Motor neuron (in vitro differentiated cells): ENCODE measurements at regions not wholly inside any gene's neighbourhood (a gene's known extent, or its start where the extent isn't known, plus 50 kb on each side); places are given as distances from the start of the nearest gene placed in this dataset.

Experiments used
- ATAC-seq, 8 experiments: fragments of 200-7000 bp; cut with Tn5 transposase; replicated peaks in 6 of 8; 2 replicates each; pipeline ENCODE4 v1.8.0; 2021; ENCODE audit warnings: mild to moderate bottlenecking in 8 of 8, moderate library complexity in 8 of 8
- H3K27ac ChIP-seq, 2 donors: fragments of 250-450 bp; sonication (Bioruptor Pico); 2 replicates each; pipeline ENCODE4 v1.9.0; 2021; ENCODE audit warnings: antibody characterized with exemption in 2 of 2, mild to moderate bottlenecking in 2 of 2, moderate library complexity in 1 of 2
- H3K4me1 ChIP-seq, 2 donors: fragments of 250-450 bp; sonication (Bioruptor Pico); replicated peaks in 1 of 2; 2 replicates each; pipeline ENCODE4 v1.6.1; 2021; ENCODE audit warnings: antibody characterized with exemption in 2 of 2, mild to moderate bottlenecking in 2 of 2, moderate library complexity in 1 of 2
- H3K4me3 ChIP-seq, 5 donors: fragments of 250-450 bp; sonication (Bioruptor Pico); 2 replicates each; pipeline ENCODE4 v1.9.0; 2021; ENCODE audit warnings: antibody characterized with exemption in 5 of 5, mild to moderate bottlenecking in 5 of 5, moderate library complexity in 4 of 5
- WGBS, 10 experiments: fragments of 450-650 bp; shearing (Covaris generic); methylation state at CpG; one replicate each; pipeline ENCODE4 v1.0.0; 2022; 5-methylcytosine and 5-hydroxymethylcytosine counted together
- in situ Hi-C, 9 experiments: fragments of 400-800 bp; cut with MboI; loops; one replicate each; pipeline ENCODE4 v1.15.0; 2021; ENCODE audit warnings: low sequenced_read_pairs in 9 of 9, low pct_unique_long_range_greater_than_20kb in 2 of 9; ENCODE audit not compliant: unreplicated experiment in 9 of 9

DNA sequence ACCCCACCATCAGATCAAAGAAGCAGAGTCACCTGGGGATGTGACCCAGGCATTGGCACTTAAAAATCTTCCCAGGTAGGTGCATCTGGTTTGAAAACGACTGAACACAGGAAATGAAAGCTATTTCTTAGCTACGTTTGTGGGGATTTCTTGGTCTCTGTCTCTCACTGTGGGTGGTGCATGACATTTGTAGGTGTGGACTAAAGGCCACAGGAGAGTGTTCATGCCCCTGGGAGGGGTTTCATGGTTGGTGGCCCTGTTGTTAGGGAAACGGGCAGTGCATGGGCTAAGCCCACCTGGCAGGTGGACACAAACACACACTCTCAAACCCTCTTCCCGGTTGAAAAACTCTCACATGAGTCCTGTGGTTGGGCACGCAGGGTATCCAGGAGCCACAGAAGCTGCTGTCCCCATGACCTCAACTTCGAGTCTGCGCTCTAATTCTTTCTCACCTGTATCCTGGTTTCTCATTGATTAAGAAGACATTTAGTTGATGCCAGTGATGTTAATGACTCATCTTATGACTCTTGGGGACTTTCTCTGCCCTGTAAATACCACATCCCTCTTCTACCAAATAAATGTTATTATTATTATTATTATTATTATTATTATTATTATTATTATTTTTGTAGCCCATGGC, 119.4 kb downstream of the MRPS6 start:
- ATAC-seq, result no peak
- H3K4me3 ChIP-seq, result no peak overlapping the region
- no peaks in the 10 kb centered on the region for H3K4me1 ChIP-seq
- H3K27ac ChIP-seq, result no peak overlapping the region
- WGBS, 10 experiments, result 0 to 100% (median 92%) methylated on average over 1 to 6 of the region's 7 CpGs; no CpG with 5 or more reads in 1 of the 10 experiments
- in situ Hi-C loops, result loop anchor here in 1 of 9 experiments (25.0 kb wide), 1 partner anchor 105 kb away; no protein-coding TSS in a partner anchor

DNA sequence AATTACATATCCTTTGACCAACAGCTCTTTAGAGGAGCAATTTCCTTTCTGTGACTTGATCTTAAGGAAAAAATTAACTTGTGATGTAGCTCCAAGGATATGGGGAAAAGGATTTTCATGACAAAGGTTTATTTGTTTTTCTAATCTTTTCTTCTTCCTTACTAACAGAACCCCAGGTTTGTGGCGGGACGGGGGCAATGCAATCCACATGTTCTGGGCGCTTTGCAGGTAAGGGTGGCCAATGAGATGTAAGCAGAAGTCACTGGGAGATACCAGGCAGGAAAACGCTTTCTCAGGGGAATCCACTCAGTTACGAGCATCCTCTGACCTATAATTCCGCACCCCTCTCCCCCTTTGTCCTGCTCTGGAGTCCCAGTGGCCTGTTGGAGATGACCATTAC, 122.0 kb downstream of the MRPS6 start:
- ATAC-seq, result no peak
- Histone ChIP-seq H3K27ac (no peak overlapping the region), H3K4me1 (peaks cover 0 to 2% of the 10 kb centered on the region in 2 donors), H3K4me3 (no peak overlapping the region)
- in situ Hi-C loops, result loop anchor here in 1 of 9 experiments (25.0 kb wide), 1 partner anchor 108 kb away; no protein-coding TSS in a partner anchor
- WGBS, 10 experiments, result 43 to 98% (median 80%) methylated on average over 2 to 6 of the region's 6 CpGs; no CpG with 5 or more reads in 1 of the 10 experiments

DNA sequence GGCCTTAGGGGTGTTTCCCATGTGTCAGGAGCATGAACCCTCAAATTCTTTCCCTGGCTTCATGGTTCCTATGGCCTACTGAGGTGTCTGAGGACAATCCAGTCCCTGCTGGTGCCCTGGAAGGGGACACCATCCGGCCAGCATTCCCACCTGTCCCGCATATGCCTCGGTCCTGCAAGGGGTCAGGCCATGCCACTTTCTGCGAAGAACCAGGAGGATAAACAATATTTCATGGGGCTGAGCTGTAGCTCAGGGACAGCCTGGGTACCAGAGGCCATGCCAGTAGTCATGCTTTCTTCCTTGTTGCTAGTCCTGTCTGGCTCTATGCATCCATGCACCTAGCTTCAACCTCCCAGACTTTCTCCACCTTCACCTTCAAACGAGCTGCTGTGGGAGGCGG, 123.6 kb downstream of the MRPS6 start:
- 67 to 100% (median 90%) methylated on average over 1 to 6 of the region's 6 CpGs; no CpG with 5 or more reads in 1 of the 10 experiments for WGBS, 10 experiments
- Histone ChIP-seq H3K4me3 (no peak overlapping the region), H3K27ac (no peak overlapping the region), H3K4me1 (peaks cover 4 to 10% of the 10 kb centered on the region in 2 donors)
- in situ Hi-C loops, result loop anchor here in 1 of 9 experiments (25.0 kb wide), 1 partner anchor 110 kb away; no protein-coding TSS in a partner anchor
- no peak for ATAC-seq

DNA sequence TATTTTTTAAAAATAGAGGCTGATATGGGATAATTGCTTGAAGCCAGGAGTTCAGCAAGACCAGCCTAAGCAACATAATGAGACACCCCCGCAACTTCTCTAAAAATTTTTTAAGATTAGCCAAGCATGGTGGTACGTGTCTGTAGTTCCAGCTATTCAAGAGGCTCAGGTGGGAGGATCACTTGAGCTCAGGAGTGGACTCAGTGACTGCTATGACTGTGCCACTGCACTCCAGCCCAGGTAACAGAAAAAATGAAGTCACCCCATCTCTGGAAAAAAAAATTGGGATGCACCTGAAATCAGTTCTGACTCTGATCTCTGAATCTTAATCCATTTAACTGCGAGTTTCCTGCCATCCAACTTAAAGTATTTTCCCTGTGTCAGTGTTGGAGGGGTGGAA, 124.2 kb downstream of the MRPS6 start:
- in situ Hi-C loops, result loop anchor here in 1 of 9 experiments (25.0 kb wide), 1 partner anchor 110 kb away; no protein-coding TSS in a partner anchor
- no peak overlapping the region for H3K27ac ChIP-seq
- H3K4me3 ChIP-seq, result no peak overlapping the region
- no peak for ATAC-seq
- peaks cover 6 to 12% of the 10 kb centered on the region in 2 donors for H3K4me1 ChIP-seq
- WGBS, 10 experiments, result 86 to 100% (median 95%) methylated on average over 1 to 3 of the region's 3 CpGs; no CpG with 5 or more reads in 3 of the 10 experiments

DNA sequence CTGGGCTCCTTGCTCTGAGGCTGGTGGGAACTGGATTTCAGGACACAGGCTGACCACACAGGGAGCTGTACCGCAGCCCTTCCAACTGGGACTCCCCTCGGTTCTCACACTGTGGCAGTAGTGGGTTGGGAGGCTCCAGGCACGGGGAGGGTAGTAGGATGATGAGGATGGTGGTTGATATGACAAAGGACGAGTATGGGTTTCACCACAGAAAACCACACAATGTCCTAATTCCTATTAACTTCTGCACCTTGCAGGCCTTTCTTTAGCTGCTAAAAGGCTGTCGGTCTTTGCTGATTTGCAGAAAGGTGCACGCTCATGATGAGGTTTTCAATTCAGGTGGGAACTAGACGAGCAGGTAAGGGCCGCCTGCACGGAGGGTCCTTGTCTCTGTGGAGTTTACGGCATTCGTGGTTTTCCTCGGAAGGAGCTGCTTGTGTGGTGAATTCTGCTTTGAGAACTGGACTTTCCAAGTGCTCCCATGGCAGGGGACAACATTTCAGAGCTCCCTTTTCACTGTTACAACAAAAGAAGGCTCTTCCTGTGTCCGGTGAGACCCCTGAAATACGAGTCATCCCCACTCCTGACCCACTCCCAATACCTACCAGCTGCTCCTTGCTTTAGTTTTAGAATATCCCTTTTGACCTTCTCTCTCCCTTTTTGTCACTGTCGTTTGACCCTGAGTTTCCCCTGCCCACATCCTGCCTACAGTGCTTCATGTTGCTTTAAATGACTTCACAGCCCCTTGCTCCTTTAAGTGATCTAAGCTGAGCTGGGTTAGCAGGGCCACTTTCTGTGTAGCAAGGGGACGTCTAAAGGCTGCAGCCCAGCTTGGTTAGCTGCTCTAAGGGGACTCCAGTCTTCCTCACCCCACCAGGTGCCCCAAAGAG, 125.1 kb downstream of the MRPS6 start:
- 0 to 100% (median 68%) methylated on average over 1 to 12 of the region's 16 CpGs for WGBS, 10 experiments
- in situ Hi-C loops, result loop anchor here in 1 of 9 experiments (25.0 kb wide), 1 partner anchor 111 kb away; no protein-coding TSS in a partner anchor
- Histone ChIP-seq H3K4me3 (no peak overlapping the region), H3K4me1 (peaks cover 13 to 21% of the 10 kb centered on the region in 2 donors), H3K27ac (no peak overlapping the region)
- no peak for ATAC-seq

DNA sequence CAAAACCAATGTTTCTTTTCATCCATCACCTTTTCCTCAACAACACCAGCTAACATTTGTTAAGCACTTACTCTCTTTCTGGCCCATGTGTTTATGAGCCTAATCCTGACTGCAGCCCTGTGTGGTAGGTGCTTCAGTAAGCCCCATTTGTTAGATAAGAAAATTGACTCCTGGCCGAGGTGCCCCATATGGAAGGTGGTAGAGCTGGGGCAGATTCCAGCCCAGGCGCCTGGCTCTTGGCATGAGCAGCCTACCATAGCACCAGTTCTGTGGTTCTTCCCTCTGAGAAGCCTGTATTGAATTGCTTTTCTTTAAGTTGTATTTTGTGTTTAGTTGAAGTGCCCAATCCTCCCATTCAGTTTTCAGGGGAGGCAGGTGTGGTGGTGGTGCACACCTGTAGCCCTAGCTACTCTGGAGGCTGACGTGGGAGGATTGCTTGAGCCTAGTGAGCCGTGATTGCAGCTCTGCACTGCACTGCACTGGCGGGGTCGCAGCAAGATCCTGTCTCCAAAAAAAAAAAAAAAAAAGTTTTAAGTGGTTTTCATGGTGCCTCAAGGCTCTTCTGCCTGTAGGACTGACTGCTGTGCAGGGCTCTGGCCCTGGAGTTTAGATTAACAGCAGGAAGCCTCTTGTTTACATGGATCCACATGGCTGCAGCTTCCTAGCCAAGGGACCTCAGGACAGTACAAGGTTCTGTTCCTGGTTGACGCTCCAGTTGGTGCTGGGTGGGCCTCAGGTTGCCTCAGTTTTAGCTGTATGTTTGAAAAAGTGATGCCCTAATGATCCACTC, 125.9 kb downstream of the MRPS6 start:
- H3K4me3 ChIP-seq, result no peak overlapping the region
- 74 to 100% (median 100%) methylated on average over 1 to 5 of the region's 7 CpGs; no CpG with 5 or more reads in 3 of the 10 experiments for WGBS, 10 experiments

DNA sequence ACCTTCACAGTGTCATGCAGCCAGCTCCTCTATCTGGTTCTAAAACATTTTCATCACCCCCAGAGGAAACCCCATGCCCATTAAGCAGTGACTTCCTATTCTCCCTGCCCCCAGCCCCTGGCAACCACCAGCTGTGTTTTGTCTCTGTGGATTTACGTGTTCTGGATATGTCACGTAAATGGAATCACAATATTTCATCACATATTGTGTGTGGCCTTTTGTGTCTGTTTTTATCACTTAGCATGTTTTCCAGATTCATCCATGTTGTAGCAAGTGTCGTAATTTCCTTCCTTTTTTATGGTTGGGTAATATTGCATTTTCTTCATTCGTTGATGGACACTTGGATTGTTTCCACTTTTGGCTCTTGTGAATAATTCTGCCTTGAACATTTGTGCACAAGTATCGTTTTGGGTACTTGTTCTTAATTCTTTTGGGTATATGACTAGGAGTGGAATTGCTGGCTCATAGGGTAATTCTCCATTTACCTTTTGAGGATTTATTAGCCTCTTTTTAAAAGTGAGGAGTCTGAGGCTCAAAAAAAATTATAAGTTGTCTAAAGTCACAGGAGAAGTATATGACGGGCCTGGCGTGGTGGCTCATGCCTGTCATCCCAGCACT, 127.0 kb downstream of the MRPS6 start:
- no peak overlapping the region for H3K27ac ChIP-seq
- no peak for ATAC-seq
- WGBS, 10 experiments, result 67 to 100% (median 92%) methylated on average over 2 to 7 of the region's 7 CpGs; no CpG with 5 or more reads in 1 of the 10 experiments
- H3K4me3 ChIP-seq, result no peak overlapping the region
- in situ Hi-C loops, result no loop called here
- peaks cover 26 to 33% of the 10 kb centered on the region in 2 donors for H3K4me1 ChIP-seq

More for the DNA sequence above, 125.9 kb downstream of the MRPS6 start:
- in situ Hi-C loops, result loop anchor here in 1 of 9 experiments (25.0 kb wide), 1 partner anchor 112 kb away; no protein-coding TSS in a partner anchor
- ATAC-seq, result no peak
- no peak overlapping the region for H3K27ac ChIP-seq
- peaks cover 17 to 26% of the 10 kb centered on the region in 2 donors for H3K4me1 ChIP-seq

DNA sequence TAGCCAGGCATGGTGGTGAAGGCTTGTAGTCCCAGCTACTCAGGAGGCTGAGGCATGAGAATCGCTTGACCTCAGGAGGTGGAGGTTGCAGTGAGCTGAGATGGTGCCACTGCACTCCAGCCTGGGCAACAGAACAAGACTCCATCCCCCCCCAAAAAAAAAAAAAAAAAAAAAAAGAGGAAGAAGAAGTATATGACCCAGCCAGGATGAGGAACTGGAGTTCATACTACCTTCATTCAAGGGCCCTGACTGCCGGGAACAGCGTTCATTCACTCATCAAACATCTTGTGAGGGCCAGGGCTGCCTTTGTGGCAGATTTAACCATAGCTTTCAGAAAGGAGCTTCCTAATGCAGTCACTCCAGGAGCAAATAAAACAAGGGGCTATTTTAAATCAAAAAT, 127.6 kb downstream of the MRPS6 start:
- Histone ChIP-seq H3K4me1 (peaks cover 26 to 33% of the 10 kb centered on the region in 2 donors), H3K27ac (peak overlapping the region in 1 of 2 donors; percentile 93), H3K4me3 (peak overlapping the region in 3 of 5 donors; percentile 39 to 46 (median 41))
- ATAC-seq, result no peak
- 85 to 100% (median 90%) methylated on average over 1 to 3 of the region's 3 CpGs; no CpG with 5 or more reads in 1 of the 10 experiments for WGBS, 10 experiments
- in situ Hi-C loops, result no loop called here

DNA sequence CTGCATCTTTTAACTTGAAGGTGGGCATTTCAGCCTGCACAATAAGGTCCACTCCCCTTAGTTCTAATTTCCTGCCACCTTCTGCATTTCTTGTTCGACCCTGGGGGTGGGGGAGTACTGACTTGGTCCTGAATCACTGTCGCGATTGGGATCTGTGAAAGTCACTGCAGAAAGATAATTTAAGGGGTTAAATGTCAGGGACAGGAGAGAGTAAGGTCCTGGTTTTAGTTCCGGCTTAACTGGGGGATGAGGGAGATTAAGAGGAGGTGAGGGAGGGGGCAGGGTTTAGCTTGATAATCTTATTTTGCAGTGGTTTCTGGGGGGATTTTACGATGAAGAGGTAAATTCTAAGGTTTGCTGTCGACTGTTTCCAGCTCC, 128.1 kb downstream of the MRPS6 start:
- Histone ChIP-seq H3K4me3 (peak overlapping the region; percentile 39 to 48 (median 41)), H3K4me1 (peaks cover 26 to 33% of the 10 kb centered on the region in 2 donors), H3K27ac (peak overlapping the region; percentile 52 to 93)
- 0 to 81% (median 25%) methylated on average over 2 to 4 of the region's 6 CpGs; no CpG with 5 or more reads in 6 of the 10 experiments for WGBS, 10 experiments
- in situ Hi-C loops, result no loop called here
- ATAC-seq, result no peak

DNA sequence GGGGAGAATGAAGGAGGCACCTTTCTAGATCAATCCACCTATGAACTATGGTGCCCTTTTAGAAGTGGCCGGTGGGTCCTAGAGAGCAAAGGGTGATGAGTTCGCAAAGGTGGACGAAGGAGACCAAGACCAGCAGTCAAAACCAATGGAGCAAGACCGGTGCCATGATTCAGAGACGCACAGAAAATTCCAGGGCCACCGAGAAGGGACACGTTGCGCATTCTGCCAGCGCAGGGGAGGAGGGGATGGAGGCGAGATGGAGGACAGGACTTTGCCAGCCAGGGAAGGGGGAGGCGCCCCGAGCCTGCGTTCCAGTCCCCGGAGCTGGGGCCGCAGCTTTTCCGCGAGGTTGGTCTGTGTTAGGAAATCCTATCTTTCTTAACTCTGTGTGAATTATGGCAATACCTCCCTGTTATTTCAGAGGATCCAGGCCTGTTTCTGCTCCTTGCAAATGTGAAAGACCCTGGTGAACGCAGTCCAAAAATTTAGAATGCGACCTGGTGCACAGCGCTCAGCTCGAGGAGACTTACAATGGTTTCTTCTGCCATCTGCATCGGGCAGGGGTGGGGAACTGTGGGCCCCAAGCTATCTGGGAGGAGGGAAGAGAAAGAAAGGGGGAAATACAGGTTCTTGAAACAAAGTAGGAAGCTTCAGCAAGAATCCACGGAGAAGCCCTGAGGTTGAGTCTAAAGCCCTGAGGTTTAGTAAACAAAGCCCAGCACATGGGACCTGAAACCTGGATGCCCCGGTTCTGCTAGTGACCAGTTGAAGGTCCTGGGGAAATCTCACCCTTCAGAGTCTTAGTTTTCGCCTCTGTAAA, 129.4 kb downstream of the MRPS6 start:
- 21 to 90% (median 58%) methylated on average over 1 to 11 of the region's 25 CpGs; no CpG with 5 or more reads in 4 of the 10 experiments for WGBS, 10 experiments
- in situ Hi-C loops, result no loop called here
- ATAC-seq, result peak in 5 of 8 experiments; percentile 31 to 55 (median 51)
- Histone ChIP-seq H3K4me3 (peak overlapping the region; percentile 39 to 48 (median 41)), H3K4me1 (peaks cover 26 to 33% of the 10 kb centered on the region in 2 donors), H3K27ac (peak overlapping the region; percentile 74 to 93)

DNA sequence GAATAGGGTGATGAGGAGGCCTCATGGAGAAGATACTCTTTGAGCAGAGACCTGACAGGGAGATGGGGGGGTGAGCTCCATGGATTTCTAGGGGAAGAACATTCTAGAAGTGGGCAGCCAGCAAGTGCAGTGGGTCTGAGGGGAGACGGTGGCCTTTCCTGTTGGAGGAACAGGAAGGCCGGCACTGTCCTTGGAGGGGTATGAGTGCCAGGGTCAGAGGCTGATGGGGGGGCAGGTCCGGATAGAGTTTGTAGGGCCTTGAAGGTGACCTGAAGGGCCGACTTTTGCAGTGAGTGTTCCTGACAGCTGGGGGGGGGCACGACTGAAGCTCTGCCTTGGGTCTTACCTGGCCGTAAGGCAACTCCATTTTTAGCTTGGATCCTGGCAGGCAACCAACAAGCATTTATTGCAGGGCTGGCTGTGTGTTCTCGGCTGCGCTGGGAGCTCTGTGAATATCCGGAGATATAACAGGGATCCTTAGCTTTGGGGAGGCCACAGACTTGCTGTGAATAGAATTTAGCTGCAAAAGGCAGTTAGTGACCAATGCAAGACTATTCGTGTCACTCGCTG, 130.6 kb downstream of the MRPS6 start:
- H3K27ac ChIP-seq, result peak overlapping the region; percentile 24 to 40
- no peak overlapping the region for H3K4me3 ChIP-seq
- 60 to 100% (median 92%) methylated on average over 1 to 7 of the region's 11 CpGs; no CpG with 5 or more reads in 4 of the 10 experiments for WGBS, 10 experiments
- in situ Hi-C loops, result no loop called here
- peaks cover 26 to 33% of the 10 kb centered on the region in 2 donors for H3K4me1 ChIP-seq
- no peak for ATAC-seq
